ENCODE measurements at regions not wholly inside any gene's neighbourhood (a gene's known extent, or its start where the extent isn't known, plus 50 kb on each side); places are given as distances from the start of the nearest gene placed in this dataset.

GRCh38 chr9:115192835-115193525 is 75.0 kb upstream of the TNC start:
- no peak for TF ChIP-seq EZH2phosphoT487 (conservative IDR thresholded peaks at IDR 0.05; ENCODE audit: low read length)
- TF ChIP-seq, protein P1, sequence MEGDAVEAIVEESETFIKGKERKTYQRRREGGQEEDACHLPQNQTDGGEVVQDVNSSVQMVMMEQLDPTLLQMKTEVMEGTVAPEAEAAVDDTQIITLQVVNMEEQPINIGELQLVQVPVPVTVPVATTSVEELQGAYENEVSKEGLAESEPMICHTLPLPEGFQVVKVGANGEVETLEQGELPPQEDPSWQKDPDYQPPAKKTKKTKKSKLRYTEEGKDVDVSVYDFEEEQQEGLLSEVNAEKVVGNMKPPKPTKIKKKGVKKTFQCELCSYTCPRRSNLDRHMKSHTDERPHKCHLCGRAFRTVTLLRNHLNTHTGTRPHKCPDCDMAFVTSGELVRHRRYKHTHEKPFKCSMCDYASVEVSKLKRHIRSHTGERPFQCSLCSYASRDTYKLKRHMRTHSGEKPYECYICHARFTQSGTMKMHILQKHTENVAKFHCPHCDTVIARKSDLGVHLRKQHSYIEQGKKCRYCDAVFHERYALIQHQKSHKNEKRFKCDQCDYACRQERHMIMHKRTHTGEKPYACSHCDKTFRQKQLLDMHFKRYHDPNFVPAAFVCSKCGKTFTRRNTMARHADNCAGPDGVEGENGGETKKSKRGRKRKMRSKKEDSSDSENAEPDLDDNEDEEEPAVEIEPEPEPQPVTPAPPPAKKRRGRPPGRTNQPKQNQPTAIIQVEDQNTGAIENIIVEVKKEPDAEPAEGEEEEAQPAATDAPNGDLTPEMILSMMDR (IDR thresholded peaks at IDR 0.05; ENCODE audit: insufficient read depth, low read length, poor library complexity, severe bottlenecking): no peak
